Liver (tissue), 8 donors: ENCODE measurements at regions not wholly inside any gene's neighbourhood (a gene's known extent, or its start where the extent isn't known, plus 50 kb on each side); places are given as distances from the start of the nearest gene placed in this dataset.

Experiments used
- DNase-seq: peaks from one replicate; pipeline ENCODE4 v3.0.0-alpha.2; 2017; ENCODE audit warnings: low spot score
- H3K27ac ChIP-seq, 2 donors: one replicate each; pipeline ENCODE4 v1.7.0; 2013; ENCODE audit warnings: inconsistent platforms in 2 of 2, low read length in 2 of 2, control low read depth in 1 of 2, low read depth in 1 of 2, mild to moderate bottlenecking in 1 of 2
- H3K27me3 ChIP-seq, 4 donors: one replicate each; pipeline versions ENCODE4 v1.6.1 to v1.7.0; 2013; ENCODE audit warnings: low read length in 3 of 4, inconsistent platforms in 1 of 4, mild to moderate bottlenecking in 1 of 4, moderate library complexity in 1 of 4; ENCODE audit not compliant: control insufficient read depth in 4 of 4, insufficient read depth in 4 of 4
- H3K36me3 ChIP-seq, 4 donors: one replicate each; pipeline versions ENCODE4 v1.6.1 to v1.7.0; 2013; ENCODE audit warnings: low read length in 3 of 4, mild to moderate bottlenecking in 3 of 4, low read depth in 1 of 4, moderate library complexity in 1 of 4; ENCODE audit not compliant: control insufficient read depth in 4 of 4, insufficient read depth in 3 of 4
- H3K4me1 ChIP-seq, 4 donors: one replicate each; pipeline versions ENCODE4 v1.6.1 to v1.7.0; 2013; ENCODE audit warnings: low read length in 3 of 4, mild to moderate bottlenecking in 3 of 4, moderate library complexity in 1 of 4; ENCODE audit not compliant: control insufficient read depth in 4 of 4, insufficient read depth in 4 of 4
- H3K4me3 ChIP-seq, 3 donors: one replicate each; pipeline versions ENCODE4 v1.6.1 to v1.7.0; 2013; ENCODE audit warnings: low read length in 3 of 3, control low read depth in 1 of 3, low read depth in 1 of 3, mild to moderate bottlenecking in 1 of 3
- H3K9ac ChIP-seq, 2 donors: one replicate each; pipeline ENCODE4 v1.7.0; 2013; ENCODE audit warnings: low read length in 2 of 2, mild to moderate bottlenecking in 2 of 2, moderate library complexity in 2 of 2, control low read depth in 1 of 2, low read depth in 1 of 2
- H3K9me3 ChIP-seq, 4 donors: one replicate each; pipeline versions ENCODE4 v1.6.1 to v1.7.0; 2013; ENCODE audit warnings: low read length in 3 of 4; ENCODE audit not compliant: control insufficient read depth in 4 of 4
- CTCF ChIP-seq: fragments of 150-350 bp; IDR thresholded peaks from 2 replicates; pipeline ENCODE4 v1.5.1; 2017; ENCODE audit warnings: improper control_type of control experiment, low read depth, low read length; ENCODE audit not compliant: missing input control
- FOXA1 ChIP-seq: IDR thresholded peaks from 2 replicates; pipeline ENCODE4 v1.6.1; 2016; ENCODE audit warnings: antibody characterized with exemption
- FOXA2 ChIP-seq: IDR thresholded peaks from 2 replicates; pipeline ENCODE4 v1.6.1; 2016; ENCODE audit warnings: antibody characterized with exemption
- GABPA ChIP-seq, 2 donors: IDR thresholded peaks in 1 of 2; conservative IDR thresholded peaks in 1 of 2; 2 replicates each; pipeline ENCODE4 v1.6.1; 2016; ENCODE audit warnings: antibody characterized with exemption in 2 of 2, mild to moderate bottlenecking in 1 of 2, moderate library complexity in 1 of 2
- HNF4A ChIP-seq, 2 donors: conservative IDR thresholded peaks; 2 replicates each; pipeline ENCODE4 v1.6.1; 2016; ENCODE audit warnings: antibody characterized with exemption in 2 of 2, mild to moderate bottlenecking in 2 of 2
- HNF4G ChIP-seq: IDR thresholded peaks from 2 replicates; pipeline ENCODE4 v1.6.1; 2016; ENCODE audit warnings: antibody characterized with exemption
- JUND ChIP-seq, 2 donors: IDR thresholded peaks; 2 replicates each; pipeline ENCODE4 v1.6.1; 2016; ENCODE audit warnings: antibody characterized with exemption in 2 of 2
- NR2F2 ChIP-seq: IDR thresholded peaks from 2 replicates; pipeline ENCODE4 v1.6.1; 2016; ENCODE audit warnings: antibody characterized with exemption
- SP1 ChIP-seq: IDR thresholded peaks from 2 replicates; pipeline ENCODE4 v1.6.1; 2018; ENCODE audit warnings: antibody characterized with exemption, mild to moderate bottlenecking
- TAF1 ChIP-seq: conservative IDR thresholded peaks from 2 replicates; pipeline ENCODE4 v1.6.1; 2016; ENCODE audit warnings: antibody characterized with exemption, mild to moderate bottlenecking
- YY1 ChIP-seq: IDR thresholded peaks from 2 replicates; pipeline ENCODE4 v1.6.1; 2016; ENCODE audit warnings: antibody characterized with exemption, mild to moderate bottlenecking
- WGBS: extraction: QIAGEN DNeasy Blood & Tissue Kit; methylation state at CpG from one replicate; pipeline ENCODE4 v1.1.7; 2013; 5-methylcytosine and 5-hydroxymethylcytosine counted together
- TF ChIP-seq, protein P1 (sequence below): IDR thresholded peaks from 2 replicates; pipeline ENCODE4 v1.6.1; 2016; ENCODE audit warnings: antibody characterized with exemption, mild to moderate bottlenecking
- TF ChIP-seq, protein P2 (sequence below): IDR thresholded peaks from 2 replicates; pipeline ENCODE4 v1.6.1; 2016; ENCODE audit warnings: antibody characterized with exemption
- TF ChIP-seq, protein P3 (sequence below): IDR thresholded peaks from 2 replicates; pipeline ENCODE4 v1.6.1; 2016; ENCODE audit warnings: antibody characterized with exemption
- donor health status: healthy.
- donor health status: healthy.
- donor health status: healthy.
- donor health status: healthy.
- donor health status: healthy.

DNA sequence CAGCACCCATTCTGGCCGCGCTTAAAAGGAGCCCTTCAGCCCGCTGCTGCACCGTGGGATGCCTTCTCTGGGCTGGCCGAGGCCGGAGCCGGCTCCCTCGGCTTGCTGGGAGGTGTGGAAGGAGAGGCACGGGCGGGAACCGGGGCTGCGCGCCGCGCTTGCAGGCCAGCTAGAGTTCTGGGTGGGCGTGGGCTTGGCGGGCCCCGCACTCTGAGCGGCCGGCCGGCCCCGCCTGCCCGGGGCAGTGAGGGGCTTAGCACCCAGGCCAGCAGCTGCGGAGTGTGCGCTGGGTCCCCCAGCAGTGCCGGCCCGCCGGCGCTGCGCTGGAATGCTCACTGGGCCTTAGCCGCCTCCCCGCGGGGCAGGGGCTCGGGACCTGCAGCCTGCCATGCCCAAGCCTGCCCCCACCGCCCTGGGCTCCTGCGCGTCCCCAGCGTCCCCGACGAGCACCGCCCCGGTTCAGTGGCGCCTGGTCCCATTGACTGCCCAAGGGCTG is 111.3 kb downstream of the PCDH18 start:
- no peak overlapping the region for H3K4me3 ChIP-seq
- H3K9ac ChIP-seq: no peak overlapping the region
- TF ChIP-seq SP1 (no peak), FOXA1 (no peak), HNF4G (no peak), HNF4A (conservative IDR thresholded peaks at IDR 0.05) (no peak), YY1 (no peak)
- TF ChIP-seq, protein P1, sequence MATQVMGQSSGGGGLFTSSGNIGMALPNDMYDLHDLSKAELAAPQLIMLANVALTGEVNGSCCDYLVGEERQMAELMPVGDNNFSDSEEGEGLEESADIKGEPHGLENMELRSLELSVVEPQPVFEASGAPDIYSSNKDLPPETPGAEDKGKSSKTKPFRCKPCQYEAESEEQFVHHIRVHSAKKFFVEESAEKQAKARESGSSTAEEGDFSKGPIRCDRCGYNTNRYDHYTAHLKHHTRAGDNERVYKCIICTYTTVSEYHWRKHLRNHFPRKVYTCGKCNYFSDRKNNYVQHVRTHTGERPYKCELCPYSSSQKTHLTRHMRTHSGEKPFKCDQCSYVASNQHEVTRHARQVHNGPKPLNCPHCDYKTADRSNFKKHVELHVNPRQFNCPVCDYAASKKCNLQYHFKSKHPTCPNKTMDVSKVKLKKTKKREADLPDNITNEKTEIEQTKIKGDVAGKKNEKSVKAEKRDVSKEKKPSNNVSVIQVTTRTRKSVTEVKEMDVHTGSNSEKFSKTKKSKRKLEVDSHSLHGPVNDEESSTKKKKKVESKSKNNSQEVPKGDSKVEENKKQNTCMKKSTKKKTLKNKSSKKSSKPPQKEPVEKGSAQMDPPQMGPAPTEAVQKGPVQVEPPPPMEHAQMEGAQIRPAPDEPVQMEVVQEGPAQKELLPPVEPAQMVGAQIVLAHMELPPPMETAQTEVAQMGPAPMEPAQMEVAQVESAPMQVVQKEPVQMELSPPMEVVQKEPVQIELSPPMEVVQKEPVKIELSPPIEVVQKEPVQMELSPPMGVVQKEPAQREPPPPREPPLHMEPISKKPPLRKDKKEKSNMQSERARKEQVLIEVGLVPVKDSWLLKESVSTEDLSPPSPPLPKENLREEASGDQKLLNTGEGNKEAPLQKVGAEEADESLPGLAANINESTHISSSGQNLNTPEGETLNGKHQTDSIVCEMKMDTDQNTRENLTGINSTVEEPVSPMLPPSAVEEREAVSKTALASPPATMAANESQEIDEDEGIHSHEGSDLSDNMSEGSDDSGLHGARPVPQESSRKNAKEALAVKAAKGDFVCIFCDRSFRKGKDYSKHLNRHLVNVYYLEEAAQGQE: no peak
- H3K4me1 ChIP-seq: no peaks in the 10 kb centered on the region
- H3K36me3 ChIP-seq: no peaks in the 10 kb centered on the region
- H3K9me3 ChIP-seq: peaks cover 0 to 1% (median 0%) of the 10 kb centered on the region in 4 donors
- no peak for DNase-seq
- WGBS: 93% methylated on average over 43 of the region's 43 CpGs
- no peak overlapping the region for H3K27ac ChIP-seq
- no peaks in the 10 kb centered on the region for H3K27me3 ChIP-seq

DNA sequence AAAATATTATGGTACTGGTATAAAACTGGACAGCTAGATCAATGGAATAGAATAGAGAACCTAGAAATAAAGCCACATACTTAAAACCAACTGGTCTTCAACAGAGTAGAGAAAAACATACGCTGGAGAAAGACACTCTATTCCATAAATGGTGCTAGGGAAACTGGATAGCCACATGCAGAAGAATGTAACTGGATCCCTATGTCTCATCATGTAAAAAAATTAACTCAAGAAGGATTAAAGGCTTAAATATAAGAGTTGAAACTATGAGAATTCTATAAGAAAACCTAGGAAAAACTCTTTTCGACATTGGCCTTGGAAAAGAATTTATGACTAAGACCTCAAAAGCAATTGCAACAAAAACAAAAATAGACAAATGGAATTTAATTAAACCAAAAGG is 114.6 kb downstream of the PCDH18 start:
- no peaks in the 10 kb centered on the region for H3K36me3 ChIP-seq
- H3K9me3 ChIP-seq: peaks cover 0 to 1% (median 0%) of the 10 kb centered on the region in 4 donors
- no peak overlapping the region for H3K9ac ChIP-seq
- H3K4me3 ChIP-seq: no peak overlapping the region
- no peaks in the 10 kb centered on the region for H3K4me1 ChIP-seq
- no peaks in the 10 kb centered on the region for H3K27me3 ChIP-seq
- DNase-seq: no peak
- 78% methylated on average over 2 of the region's 2 CpGs for WGBS
- no peak overlapping the region for H3K27ac ChIP-seq
- no peak for TF ChIP-seq CTCF
- TF ChIP-seq, protein P2, sequence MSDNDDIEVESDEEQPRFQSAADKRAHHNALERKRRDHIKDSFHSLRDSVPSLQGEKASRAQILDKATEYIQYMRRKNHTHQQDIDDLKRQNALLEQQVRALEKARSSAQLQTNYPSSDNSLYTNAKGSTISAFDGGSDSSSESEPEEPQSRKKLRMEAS: no peak

- DNase-seq: no peak
- H3K27me3 ChIP-seq: no peaks in the 10 kb centered on the region
- no peak overlapping the region for H3K9ac ChIP-seq
- no peaks in the 10 kb centered on the region for H3K9me3 ChIP-seq
- WGBS: 78% methylated on average over 2 of the region's 2 CpGs
- no peak overlapping the region for H3K27ac ChIP-seq
- no peaks in the 10 kb centered on the region for H3K36me3 ChIP-seq
- no peak overlapping the region for H3K4me3 ChIP-seq
- H3K4me1 ChIP-seq: no peaks in the 10 kb centered on the region
- TF ChIP-seq CTCF (no peak), TAF1 (no peak), JUND (IDR thresholded peaks at IDR 0.05) (no peak), NR2F2 (no peak), GABPA (IDR thresholded peaks at IDR 0.05 in 1 of 2, conservative IDR thresholded peaks at IDR 0.05 in 1 of 2) (no peak), YY1 (no peak), FOXA2 (no peak)
- TF ChIP-seq, protein P1: no peak
- TF ChIP-seq, protein P3, sequence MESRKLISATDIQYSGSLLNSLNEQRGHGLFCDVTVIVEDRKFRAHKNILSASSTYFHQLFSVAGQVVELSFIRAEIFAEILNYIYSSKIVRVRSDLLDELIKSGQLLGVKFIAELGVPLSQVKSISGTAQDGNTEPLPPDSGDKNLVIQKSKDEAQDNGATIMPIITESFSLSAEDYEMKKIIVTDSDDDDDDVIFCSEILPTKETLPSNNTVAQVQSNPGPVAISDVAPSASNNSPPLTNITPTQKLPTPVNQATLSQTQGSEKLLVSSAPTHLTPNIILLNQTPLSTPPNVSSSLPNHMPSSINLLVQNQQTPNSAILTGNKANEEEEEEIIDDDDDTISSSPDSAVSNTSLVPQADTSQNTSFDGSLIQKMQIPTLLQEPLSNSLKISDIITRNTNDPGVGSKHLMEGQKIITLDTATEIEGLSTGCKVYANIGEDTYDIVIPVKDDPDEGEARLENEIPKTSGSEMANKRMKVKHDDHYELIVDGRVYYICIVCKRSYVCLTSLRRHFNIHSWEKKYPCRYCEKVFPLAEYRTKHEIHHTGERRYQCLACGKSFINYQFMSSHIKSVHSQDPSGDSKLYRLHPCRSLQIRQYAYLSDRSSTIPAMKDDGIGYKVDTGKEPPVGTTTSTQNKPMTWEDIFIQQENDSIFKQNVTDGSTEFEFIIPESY: no peak
These were observed 117.5 kb downstream of the PCDH18 start for GRCh38 chr4:137414802-137415201.
